ENCODE measurements at regions not wholly inside any gene's neighbourhood (a gene's known extent, or its start where the extent isn't known, plus 50 kb on each side); places are given as distances from the start of the nearest gene placed in this dataset.
"Not testable (repeated sequence)": the region's sequence is repeated elsewhere in the genome, so short reads cannot be mapped to it uniquely, and the experiment has no call there.

- Histone ChIP-seq H3K27ac (no peak overlapping the region), H3K4me2 (no peak overlapping the region), H3K9ac (no peak overlapping the region), H3K27me3 (no peaks in the 10 kb centered on the region), H3K9me3 (no peaks in the 10 kb centered on the region), H3K4me3 (no peak overlapping the region), H3K36me3 (no peaks in the 10 kb centered on the region), H3K4me1 (no peaks in the 10 kb centered on the region), H4K20me1 (no peaks in the 10 kb centered on the region)
- TF ChIP-seq Cebpa-rat (IDR thresholded peaks at IDR 0.05): no peak
These were observed 509.8 kb upstream of the TLE4 start for GRCh38 chr9:79061752-79062616.

- no peaks in the 10 kb centered on the region for H3K27me3 ChIP-seq
- H3K9me3 ChIP-seq: no peaks in the 10 kb centered on the region
- no peak overlapping the region for H3K27ac ChIP-seq
- H3K9ac ChIP-seq: no peak overlapping the region
- H3K4me3 ChIP-seq: no peak overlapping the region
- H3K4me2 ChIP-seq: no peak overlapping the region
- TF ChIP-seq Cebpa-rat (IDR thresholded peaks at IDR 0.05): no peak
- no peaks in the 10 kb centered on the region for H3K36me3 ChIP-seq
- no peaks in the 10 kb centered on the region for H3K4me1 ChIP-seq
- no peaks in the 10 kb centered on the region for H4K20me1 ChIP-seq
These were observed 498.6 kb upstream of the TLE4 start for GRCh38 chr9:79073201-79073600.

- no peak for TF ChIP-seq Cebpa-rat (IDR thresholded peaks at IDR 0.05)
- H4K20me1 ChIP-seq: no peaks in the 10 kb centered on the region
- H3K27me3 ChIP-seq: no peaks in the 10 kb centered on the region
- no peak overlapping the region for H3K4me3 ChIP-seq
- no peak overlapping the region for H3K27ac ChIP-seq
- H3K36me3 ChIP-seq: no peaks in the 10 kb centered on the region
- no peaks in the 10 kb centered on the region for H3K4me1 ChIP-seq
- H3K9me3 ChIP-seq: no peaks in the 10 kb centered on the region
- H3K9ac ChIP-seq: no peak overlapping the region
- no peak overlapping the region for H3K4me2 ChIP-seq
These were observed 491.2 kb upstream of the TLE4 start for GRCh38 chr9:79080536-79080935.

- no peaks in the 10 kb centered on the region for H3K36me3 ChIP-seq
These were observed 488.1 kb upstream of the TLE4 start for GRCh38 chr9:79083621-79084020.

GRCh38 chr9:79087133-79087532, 484.6 kb upstream of the TLE4 start:
- H3K36me3 ChIP-seq: no peaks in the 10 kb centered on the region
- no peaks in the 10 kb centered on the region for H3K4me1 ChIP-seq
- H3K27ac ChIP-seq: no peak overlapping the region
- no peak for TF ChIP-seq Cebpa-rat (IDR thresholded peaks at IDR 0.05)
- H3K4me2 ChIP-seq: no peak overlapping the region
- no peak overlapping the region for H3K4me3 ChIP-seq
- H3K9ac ChIP-seq: no peak overlapping the region
- no peaks in the 10 kb centered on the region for H3K27me3 ChIP-seq
- peaks cover 14% of the 10 kb centered on the region for H3K9me3 ChIP-seq
- H4K20me1 ChIP-seq: no peaks in the 10 kb centered on the region

More at GRCh38 chr9:79083621-79084020, 488.1 kb upstream of the TLE4 start:
- no peaks in the 10 kb centered on the region for H4K20me1 ChIP-seq
- no peaks in the 10 kb centered on the region for H3K27me3 ChIP-seq
- H3K9me3 ChIP-seq: peaks cover 6% of the 10 kb centered on the region
- H3K27ac ChIP-seq: no peak overlapping the region
- H3K4me2 ChIP-seq: no peak overlapping the region
- no peaks in the 10 kb centered on the region for H3K4me1 ChIP-seq
- no peak for TF ChIP-seq Cebpa-rat (IDR thresholded peaks at IDR 0.05)
- no peak overlapping the region for H3K9ac ChIP-seq
- H3K4me3 ChIP-seq: no peak overlapping the region

GRCh38 chr9:79089054-79089560, 482.7 kb upstream of the TLE4 start:
- Histone ChIP-seq H3K27ac (no peak overlapping the region), H3K9ac (no peak overlapping the region), H3K4me2 (no peak overlapping the region), H3K36me3 (no peaks in the 10 kb centered on the region), H4K20me1 (no peaks in the 10 kb centered on the region), H3K4me1 (no peaks in the 10 kb centered on the region), H3K9me3 (peaks cover 14% of the 10 kb centered on the region), H3K4me3 (no peak overlapping the region), H3K27me3 (no peaks in the 10 kb centered on the region)
- no peak for TF ChIP-seq Cebpa-rat (IDR thresholded peaks at IDR 0.05)

- not testable (repeated sequence) for H3K27me3 ChIP-seq, H3K4me2 ChIP-seq, H3K27ac ChIP-seq
These were observed 481.9 kb upstream of the TLE4 start for GRCh38 chr9:79089851-79090250.

GRCh38 chr9:79103257-79103656, 468.5 kb upstream of the TLE4 start:
- H3K4me1 ChIP-seq, H3K27ac ChIP-seq, H3K4me3 ChIP-seq, H3K36me3 ChIP-seq, H3K4me2 ChIP-seq, H3K9ac ChIP-seq, H4K20me1 ChIP-seq, H3K27me3 ChIP-seq: not testable (repeated sequence)
- H3K9me3 ChIP-seq: peaks cover 10% of the 10 kb centered on the region

More at GRCh38 chr9:79089851-79090250, 481.9 kb upstream of the TLE4 start:
- not testable (repeated sequence) for H3K4me1 ChIP-seq, H3K36me3 ChIP-seq, H4K20me1 ChIP-seq, H3K4me3 ChIP-seq, H3K9ac ChIP-seq
- H3K9me3 ChIP-seq: peaks cover 14% of the 10 kb centered on the region

- Histone ChIP-seq H3K27ac (no peak overlapping the region), H3K9me3 (peaks cover 18% of the 10 kb centered on the region), H3K4me3 (no peak overlapping the region), H3K4me2 (no peak overlapping the region), H3K4me1 (no peaks in the 10 kb centered on the region), H3K36me3 (no peaks in the 10 kb centered on the region), H4K20me1 (no peaks in the 10 kb centered on the region), H3K27me3 (no peaks in the 10 kb centered on the region), H3K9ac (no peak overlapping the region)
- TF ChIP-seq Cebpa-rat (IDR thresholded peaks at IDR 0.05): no peak
These were observed 467.5 kb upstream of the TLE4 start for GRCh38 chr9:79104216-79104615.

GRCh38 chr9:79104951-79105350, 466.8 kb upstream of the TLE4 start:
- H3K36me3 ChIP-seq: no peaks in the 10 kb centered on the region
- no peaks in the 10 kb centered on the region for H3K27me3 ChIP-seq
- peaks cover 18% of the 10 kb centered on the region for H3K9me3 ChIP-seq
- no peak overlapping the region for H3K9ac ChIP-seq
- H3K4me2 ChIP-seq: no peak overlapping the region
- TF ChIP-seq Cebpa-rat (IDR thresholded peaks at IDR 0.05): no peak
- no peaks in the 10 kb centered on the region for H4K20me1 ChIP-seq
- no peak overlapping the region for H3K4me3 ChIP-seq
- no peak overlapping the region for H3K27ac ChIP-seq
- H3K4me1 ChIP-seq: no peaks in the 10 kb centered on the region

Data from BLaER1 (cell line).